Tibial artery (tissue), 4 donors: ENCODE measurements at regions not wholly inside any gene's neighbourhood (a gene's known extent, or its start where the extent isn't known, plus 50 kb on each side); places are given as distances from the start of the nearest gene placed in this dataset.

Experiments used
- DNase-seq, 2 donors: peaks; one replicate each; pipeline ENCODE4 v3.0.0-alpha.2; 2019
- H3K27ac ChIP-seq, 2 donors: fragments of 200-600 bp; sonication (generic) in 1 of 2; 1 replicate in 1 of 2; 2 replicates in 1 of 2; pipeline ENCODE4 v1.5.1; 2018 to 2019; ENCODE audit warnings: mild to moderate bottlenecking in 1 of 2
- H3K27me3 ChIP-seq, 2 donors: fragments of 200-600 bp; sonication (generic) in 1 of 2; one replicate each; pipeline versions ENCODE4 v1.5.1 to v1.6.0; 2016 to 2019
- H3K36me3 ChIP-seq, 3 donors: fragments of 200-600 bp; sonication (generic) in 2 of 3; one replicate each; pipeline ENCODE4 v1.5.1; 2016 to 2019; ENCODE audit warnings: mild to moderate bottlenecking in 2 of 3
- H3K4me1 ChIP-seq, 4 donors: fragments of 200-600 bp; sonication (generic) in 2 of 4; 1 replicate in 3 of 4; 2 replicates in 1 of 4; pipeline ENCODE4 v1.5.1; 2016 to 2019
- H3K4me3 ChIP-seq, 2 donors: fragments of 200-600 bp; sonication (generic) in 1 of 2; 1 replicate in 1 of 2; 2 replicates in 1 of 2; pipeline ENCODE4 v1.5.1; 2018 to 2019; ENCODE audit warnings: mild to moderate bottlenecking in 2 of 2
- H3K9me3 ChIP-seq, 3 donors: fragments of 200-600 bp; sonication (generic) in 1 of 3; one replicate each; pipeline ENCODE4 v1.5.1; 2016 to 2019
- CTCF ChIP-seq, 2 experiments: fragments of 200-600 bp in 1 of 2; fragments of 450-650 bp in 1 of 2; IDR thresholded peaks; one replicate each; pipeline ENCODE4 v1.5.1; 2017 to 2019; ENCODE audit warnings: antibody characterized with exemption in 2 of 2, mild to moderate bottlenecking in 1 of 2, moderate library complexity in 1 of 2
- intact Hi-C: fragments of 100-400 bp; cut with DNase I; formaldehyde crosslinking; loops from one replicate; pipeline ENCODE4 v1.15.0; 2023; ENCODE audit warnings: low total_unique reads

- H3K27me3 ChIP-seq: no peaks in the 10 kb centered on the region
- H3K4me1 ChIP-seq: no peaks in the 10 kb centered on the region
- no peak overlapping the region for H3K4me3 ChIP-seq
- no peak for TF ChIP-seq CTCF (IDR thresholded peaks at IDR 0.05)
- no peak for DNase-seq
- H3K36me3 ChIP-seq: no peaks in the 10 kb centered on the region
- intact Hi-C loops: no loop called here
- no peaks in the 10 kb centered on the region for H3K9me3 ChIP-seq
- H3K27ac ChIP-seq: no peak overlapping the region
These were observed 50.8 kb upstream of the PTHLH start for GRCh38 chr12:28023156-28023887.

- H3K27ac ChIP-seq: no peak overlapping the region
- TF ChIP-seq CTCF (IDR thresholded peaks at IDR 0.05): no peak
- H3K27me3 ChIP-seq: no peaks in the 10 kb centered on the region
- H3K4me1 ChIP-seq: no peaks in the 10 kb centered on the region
- H3K36me3 ChIP-seq: no peaks in the 10 kb centered on the region
- H3K4me3 ChIP-seq: no peak overlapping the region
- intact Hi-C loops: no loop called here
- no peak for DNase-seq
- no peaks in the 10 kb centered on the region for H3K9me3 ChIP-seq
These were observed 51.9 kb upstream of the PTHLH start for GRCh38 chr12:28024231-28024995.

- Histone ChIP-seq H3K27me3 (no peaks in the 10 kb centered on the region), H3K27ac (no peak overlapping the region), H3K4me3 (no peak overlapping the region), H3K9me3 (no peaks in the 10 kb centered on the region), H3K36me3 (no peaks in the 10 kb centered on the region), H3K4me1 (no peaks in the 10 kb centered on the region)
- intact Hi-C loops: no loop called here
- DNase-seq: no peak
- TF ChIP-seq CTCF (IDR thresholded peaks at IDR 0.05): no peak
These were observed 53.4 kb upstream of the PTHLH start for GRCh38 chr12:28025821-28026505.

GRCh38 chr12:28026701-28027100 lies 54.2 kb upstream of the PTHLH start:
- intact Hi-C loops: no loop called here
- no peak overlapping the region for H3K4me3 ChIP-seq
- no peak overlapping the region for H3K27ac ChIP-seq
- no peaks in the 10 kb centered on the region for H3K36me3 ChIP-seq
- H3K4me1 ChIP-seq: no peaks in the 10 kb centered on the region
- no peak for TF ChIP-seq CTCF (IDR thresholded peaks at IDR 0.05)
- H3K27me3 ChIP-seq: no peaks in the 10 kb centered on the region
- no peaks in the 10 kb centered on the region for H3K9me3 ChIP-seq
- no peak for DNase-seq

- H3K36me3 ChIP-seq: no peaks in the 10 kb centered on the region
- intact Hi-C loops: no loop called here
- no peak overlapping the region for H3K27ac ChIP-seq
- no peak overlapping the region for H3K4me3 ChIP-seq
- no peaks in the 10 kb centered on the region for H3K27me3 ChIP-seq
- no peak for DNase-seq
- no peaks in the 10 kb centered on the region for H3K9me3 ChIP-seq
- no peak for TF ChIP-seq CTCF (IDR thresholded peaks at IDR 0.05)
- no peaks in the 10 kb centered on the region for H3K4me1 ChIP-seq
These were observed 54.8 kb upstream of the PTHLH start for GRCh38 chr12:28027328-28027727.
